OCI-LY7 (cell line): ENCODE measurements at regions not wholly inside any gene's neighbourhood (a gene's known extent, or its start where the extent isn't known, plus 50 kb on each side); places are given as distances from the start of the nearest gene placed in this dataset.

Source experiments
- EZH2phosphoT487 ChIP-seq: fragments of 200-600 bp; sonication (generic); IDR thresholded peaks from 2 replicates; pipeline ENCODE4 v1.6.1; 2018; ENCODE audit warnings: low read depth, borderline replicate concordance, mild to moderate bottlenecking, mixed run types, antibody characterized with exemption, low read length, moderate library complexity, mixed read lengths
- TF ChIP-seq, protein P1 (sequence below): fragments of 200-600 bp; sonication (generic); conservative IDR thresholded peaks from 2 replicates; pipeline ENCODE4 v1.5.1; 2014; ENCODE audit warnings: mild to moderate bottlenecking, antibody characterized with exemption, low read length, moderate library complexity, mixed read lengths

DNA sequence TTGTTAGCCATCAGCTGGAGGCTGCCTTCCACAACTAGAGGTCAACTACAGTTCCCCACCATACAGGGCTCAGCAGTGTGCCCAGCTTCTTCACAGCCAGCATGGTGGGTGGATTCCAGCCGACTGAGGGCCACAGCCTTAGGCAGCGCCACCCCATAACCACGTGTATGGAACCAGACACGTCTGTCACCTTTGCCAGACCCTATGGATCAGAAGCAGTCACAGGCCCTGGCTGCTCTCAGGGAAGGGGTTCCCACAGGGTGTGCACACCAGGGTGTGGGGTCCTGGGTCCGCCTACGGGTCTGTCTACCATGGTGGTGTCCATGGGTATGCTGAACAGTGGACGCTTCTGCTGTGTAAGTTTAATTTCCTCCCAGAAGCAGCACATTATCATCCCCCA lies 265.0 kb upstream of the FOXF1 start:
- TF ChIP-seq, protein P1, sequence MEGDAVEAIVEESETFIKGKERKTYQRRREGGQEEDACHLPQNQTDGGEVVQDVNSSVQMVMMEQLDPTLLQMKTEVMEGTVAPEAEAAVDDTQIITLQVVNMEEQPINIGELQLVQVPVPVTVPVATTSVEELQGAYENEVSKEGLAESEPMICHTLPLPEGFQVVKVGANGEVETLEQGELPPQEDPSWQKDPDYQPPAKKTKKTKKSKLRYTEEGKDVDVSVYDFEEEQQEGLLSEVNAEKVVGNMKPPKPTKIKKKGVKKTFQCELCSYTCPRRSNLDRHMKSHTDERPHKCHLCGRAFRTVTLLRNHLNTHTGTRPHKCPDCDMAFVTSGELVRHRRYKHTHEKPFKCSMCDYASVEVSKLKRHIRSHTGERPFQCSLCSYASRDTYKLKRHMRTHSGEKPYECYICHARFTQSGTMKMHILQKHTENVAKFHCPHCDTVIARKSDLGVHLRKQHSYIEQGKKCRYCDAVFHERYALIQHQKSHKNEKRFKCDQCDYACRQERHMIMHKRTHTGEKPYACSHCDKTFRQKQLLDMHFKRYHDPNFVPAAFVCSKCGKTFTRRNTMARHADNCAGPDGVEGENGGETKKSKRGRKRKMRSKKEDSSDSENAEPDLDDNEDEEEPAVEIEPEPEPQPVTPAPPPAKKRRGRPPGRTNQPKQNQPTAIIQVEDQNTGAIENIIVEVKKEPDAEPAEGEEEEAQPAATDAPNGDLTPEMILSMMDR = no peak
- TF ChIP-seq EZH2phosphoT487 = no peak
